Medulla oblongata (tissue), 1 donor: ENCODE measurements at regions not wholly inside any gene's neighbourhood (a gene's known extent, or its start where the extent isn't known, plus 50 kb on each side); places are given as distances from the start of the nearest gene placed in this dataset.
"Not testable (repeated sequence)": the region's sequence is repeated elsewhere in the genome, so short reads cannot be mapped to it uniquely, and the experiment has no call there.

Source experiments
- DNase-seq: peaks from one replicate; pipeline ENCODE4 v3.0.0-alpha.2; 2015; ENCODE audit errors: extremely low spot score

DNA sequence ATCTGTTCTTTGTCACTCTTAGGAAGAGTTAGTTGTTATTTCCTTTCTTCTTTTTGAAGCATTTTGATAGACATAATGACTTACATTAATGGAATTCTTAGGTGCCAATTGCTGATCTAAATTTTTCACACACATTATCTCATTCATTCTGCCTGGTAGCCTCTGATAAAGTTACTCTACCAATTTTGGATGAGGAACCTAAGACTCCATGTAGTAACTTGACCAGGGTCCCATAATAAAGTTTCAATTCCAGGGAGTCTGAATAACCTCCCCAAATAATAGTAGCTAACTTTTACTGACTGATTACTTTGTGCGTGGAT lies 73.2 kb upstream of the CITED2 start:
- DNase-seq: no peak

GRCh38 chr6:139446768-139447655 lies 72.6 kb upstream of the CITED2 start:
- DNase-seq: no peak

DNA sequence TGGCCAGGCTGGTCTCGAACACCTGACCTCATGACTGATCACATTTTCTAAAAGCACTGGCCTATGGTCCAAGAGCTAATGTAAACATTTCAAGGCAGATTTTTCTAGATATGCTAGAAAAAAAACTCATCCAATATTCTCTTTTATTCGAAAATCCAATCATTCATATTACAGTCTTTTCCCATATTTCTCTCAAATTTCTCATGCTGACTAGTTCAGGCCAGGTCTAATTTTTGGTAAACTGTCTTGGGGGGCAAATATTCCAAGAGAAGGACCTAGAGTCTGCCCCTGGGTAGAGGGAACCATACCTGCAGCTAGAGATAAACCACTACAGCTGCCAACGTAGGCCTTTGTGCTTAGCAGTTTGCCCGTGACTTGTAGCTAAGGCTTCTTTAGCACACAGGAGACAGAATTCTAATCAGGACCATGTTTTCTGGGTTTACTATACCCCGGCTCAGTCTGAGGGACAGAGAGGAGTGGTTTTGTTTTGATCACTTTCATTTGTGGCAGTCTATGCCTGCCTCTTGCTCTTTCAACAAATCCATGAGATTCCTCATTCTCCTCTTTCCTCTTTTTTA lies 71.8 kb upstream of the CITED2 start:
- no peak for DNase-seq

GRCh38 chr6:139444273-139444787 lies 69.9 kb upstream of the CITED2 start:
- DNase-seq: not testable (repeated sequence)

DNA sequence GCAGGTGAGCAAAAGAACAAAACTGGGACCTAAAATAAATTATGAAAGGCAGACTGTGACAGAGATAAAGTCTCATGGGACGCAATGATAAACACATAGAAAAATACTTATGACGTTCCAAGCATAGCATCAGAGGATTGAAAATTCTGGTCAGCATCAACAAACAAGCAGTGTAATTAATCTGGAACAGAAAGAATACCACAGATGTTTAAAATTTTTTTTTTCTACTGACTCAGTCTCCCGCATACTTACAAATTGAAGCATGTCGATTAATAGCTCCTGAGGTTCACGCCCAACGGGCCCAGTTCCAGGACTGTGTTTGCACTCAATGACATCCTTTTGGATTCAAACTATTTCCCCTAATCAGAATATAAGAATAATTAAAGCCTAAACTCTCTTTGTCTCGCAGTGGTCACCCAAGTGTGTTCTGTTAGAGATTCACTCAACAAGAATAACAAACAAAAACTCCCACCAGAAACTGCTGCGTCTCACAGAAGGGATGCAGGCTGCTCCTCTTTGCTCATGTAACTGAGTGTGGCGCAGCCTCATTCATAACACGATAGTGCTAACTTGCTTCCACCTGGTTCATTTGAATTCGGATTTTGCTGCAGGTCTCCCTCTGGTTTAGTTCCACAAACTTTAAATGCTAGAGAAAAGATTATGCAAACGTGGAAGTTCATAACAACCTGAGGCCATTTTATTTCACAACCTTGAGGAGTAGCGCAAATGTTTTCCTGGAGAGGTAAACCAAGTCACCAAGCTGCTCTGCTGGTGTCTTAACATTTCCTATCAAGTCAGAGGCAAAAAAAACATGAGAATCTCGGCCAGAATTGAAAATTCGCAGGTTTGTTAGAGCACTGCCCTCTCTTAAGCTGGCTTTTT lies 69.0 kb upstream of the CITED2 start:
- no peak for DNase-seq

GRCh38 chr6:139442188-139442671 lies 67.8 kb upstream of the CITED2 start:
- no peak for DNase-seq

DNA sequence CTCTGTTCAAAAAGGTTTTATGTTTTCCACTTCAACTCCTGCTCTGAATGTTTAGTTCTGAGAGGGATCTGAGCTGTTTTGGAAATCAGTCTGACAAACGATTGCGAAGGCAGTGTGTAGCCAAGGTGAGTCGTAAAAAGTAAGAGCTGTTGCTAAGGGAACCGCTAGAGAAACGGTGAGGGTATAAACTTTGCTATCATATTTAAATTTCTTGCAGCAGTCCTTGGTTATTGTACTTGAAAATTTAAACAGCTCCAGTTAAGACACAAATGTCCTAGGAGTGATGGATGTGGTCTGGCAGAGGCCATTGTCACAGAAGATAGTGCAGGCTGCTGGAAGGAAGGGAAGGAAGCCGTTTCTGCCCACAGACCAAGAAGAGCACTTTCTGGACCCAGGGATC lies 64.9 kb upstream of the CITED2 start:
- DNase-seq: no peak

DNA sequence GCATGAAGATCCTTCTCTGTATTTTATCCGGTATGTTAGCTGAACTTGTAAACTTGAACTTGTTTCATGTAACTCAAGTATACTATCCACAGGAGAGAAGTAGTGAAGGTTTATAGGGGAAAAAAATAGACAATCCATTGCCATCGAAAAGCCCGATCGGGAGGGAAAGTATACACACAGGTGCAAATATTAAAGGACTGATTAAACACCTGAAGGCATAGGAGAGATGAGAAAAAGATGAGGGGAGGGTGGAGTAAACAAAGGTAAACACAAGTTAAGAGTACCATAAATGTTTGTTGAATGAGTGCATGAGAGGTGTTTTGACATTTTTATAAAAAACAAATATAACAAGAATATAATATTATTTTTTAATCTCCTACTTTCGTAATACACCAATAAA lies 64.3 kb upstream of the CITED2 start:
- no peak for DNase-seq

DNA sequence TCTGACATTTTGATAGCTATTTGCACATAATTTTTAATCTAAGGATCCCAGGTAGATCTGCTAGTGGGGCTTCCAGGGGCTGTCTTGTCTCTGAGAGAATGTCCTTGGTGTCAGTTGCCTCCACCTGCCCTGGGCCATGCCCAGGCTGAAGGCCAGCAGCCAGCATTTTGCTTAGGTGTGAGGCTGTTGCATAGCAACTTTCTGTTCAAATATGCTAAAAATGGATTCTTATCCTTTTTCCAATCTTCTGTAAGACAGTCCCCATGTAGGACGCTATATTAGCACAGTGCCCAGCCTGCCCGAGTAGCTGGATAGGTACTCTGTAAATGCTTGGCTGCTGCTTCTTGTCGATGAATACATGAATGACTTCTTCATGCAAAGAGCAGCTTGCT lies 62.5 kb upstream of the CITED2 start:
- DNase-seq: no peak

DNA sequence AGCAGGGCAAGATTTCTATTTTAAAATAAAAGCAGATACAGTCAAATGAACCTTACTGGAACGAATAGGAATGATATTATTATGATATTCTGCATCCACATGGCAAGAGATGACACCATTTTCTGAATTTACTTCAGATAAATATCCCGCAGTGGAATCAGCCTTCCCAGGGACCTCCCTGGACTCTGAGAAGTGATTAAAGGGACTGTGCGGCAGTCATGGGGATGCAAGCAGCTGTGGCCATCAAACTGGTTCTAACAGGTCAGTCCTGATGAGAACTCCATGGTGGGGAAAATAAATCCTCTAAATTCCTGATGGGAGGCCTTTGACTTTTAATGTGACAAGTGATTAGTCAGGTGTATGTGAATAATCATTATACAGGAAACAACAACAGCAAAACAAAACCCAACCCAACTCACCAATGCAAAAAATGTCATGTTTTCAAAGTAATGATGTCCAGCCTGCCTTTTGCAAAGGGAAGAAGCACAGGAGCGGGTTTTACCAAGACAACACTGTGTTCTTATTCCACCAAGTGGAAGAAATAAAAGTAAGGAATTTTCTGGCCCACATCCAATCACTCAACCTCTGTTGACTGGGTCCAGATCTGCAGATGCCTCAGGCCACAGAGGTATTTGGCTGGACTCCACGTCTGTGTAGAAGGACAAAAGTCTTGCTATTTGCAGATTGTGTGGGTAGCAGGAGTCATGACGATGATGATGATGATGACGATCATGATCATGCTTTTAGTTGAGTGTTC lies 61.9 kb upstream of the CITED2 start:
- no peak for DNase-seq

DNA sequence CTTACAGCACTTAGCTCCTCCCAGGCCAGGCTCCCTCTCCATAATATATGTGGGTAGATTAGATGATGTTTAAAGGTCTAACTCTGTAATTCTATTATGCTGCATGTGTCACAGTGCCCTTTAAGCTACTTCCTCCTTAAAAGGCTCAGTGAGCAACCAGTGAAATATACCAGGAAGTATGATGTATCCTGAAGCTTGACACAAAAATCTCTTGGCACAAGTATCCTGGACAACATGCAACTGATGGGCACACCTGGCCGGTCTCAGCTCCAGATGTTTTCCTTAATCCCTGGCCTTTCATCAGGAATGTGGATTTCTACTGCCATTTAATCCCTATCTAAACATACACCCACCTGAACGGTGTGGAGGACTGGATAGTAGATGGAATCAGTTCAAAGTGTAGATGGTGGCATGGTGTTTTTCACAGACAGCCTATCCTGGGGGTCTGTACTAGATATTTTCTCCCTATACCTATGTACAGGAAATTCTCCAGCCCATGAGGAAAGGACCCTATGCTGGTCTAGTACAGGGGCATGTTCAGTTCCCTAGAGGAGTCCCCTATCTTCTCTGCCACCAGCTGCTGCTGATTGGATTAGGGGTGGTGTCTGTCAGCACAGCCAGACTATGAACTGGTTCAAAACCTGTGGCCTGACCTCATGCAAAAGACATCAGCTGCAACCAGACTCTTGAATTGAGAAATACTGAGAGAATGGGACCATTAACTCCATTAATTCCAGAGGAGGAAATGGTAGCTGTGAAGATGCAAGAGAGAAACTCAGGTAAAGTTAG lies 59.4 kb upstream of the CITED2 start:
- DNase-seq: no peak

DNA sequence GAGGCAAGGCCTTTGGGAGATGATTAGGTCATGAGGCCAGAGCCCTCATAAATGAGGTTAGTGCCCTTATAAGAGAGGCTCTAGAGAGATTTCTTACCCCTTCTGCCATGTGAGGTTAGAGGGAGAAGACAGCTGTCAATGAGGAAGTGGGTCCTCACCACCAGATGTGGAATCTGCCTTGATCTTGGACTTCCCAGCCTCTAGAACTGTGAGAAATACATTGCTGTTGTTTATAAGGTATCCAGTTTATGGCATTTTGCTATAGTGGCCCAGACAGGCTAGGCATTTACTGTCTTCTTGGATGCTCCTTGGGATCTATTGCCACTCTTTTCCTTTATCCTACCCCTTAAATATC lies 57.1 kb upstream of the CITED2 start:
- no peak for DNase-seq

- no peak for DNase-seq
Observed at GRCh38 chr6:139430899-139431601, 56.6 kb upstream of the CITED2 start.

- no peak for DNase-seq
Observed at GRCh38 chr6:139429580-139430145, 55.2 kb upstream of the CITED2 start.

DNA sequence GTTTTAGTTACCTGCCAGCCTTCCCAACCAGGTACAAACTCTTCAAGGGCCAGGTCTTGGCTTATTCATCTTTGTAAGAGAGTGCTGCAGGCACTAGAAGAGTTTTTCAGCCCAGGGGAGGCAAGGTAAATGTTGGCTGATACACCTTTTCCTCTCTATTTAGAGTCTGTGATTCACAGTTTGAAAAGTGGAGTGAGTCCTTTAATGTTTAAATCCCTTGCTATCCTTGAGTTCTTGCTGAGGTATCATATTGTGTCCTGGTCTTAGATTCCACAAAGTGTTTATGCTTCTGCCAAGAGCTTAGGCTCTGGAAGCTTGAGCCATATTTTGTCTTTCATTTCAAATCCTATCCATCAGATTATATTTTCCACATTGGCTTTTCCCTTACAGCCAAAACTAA lies 52.8 kb upstream of the CITED2 start:
- DNase-seq: no peak

DNA sequence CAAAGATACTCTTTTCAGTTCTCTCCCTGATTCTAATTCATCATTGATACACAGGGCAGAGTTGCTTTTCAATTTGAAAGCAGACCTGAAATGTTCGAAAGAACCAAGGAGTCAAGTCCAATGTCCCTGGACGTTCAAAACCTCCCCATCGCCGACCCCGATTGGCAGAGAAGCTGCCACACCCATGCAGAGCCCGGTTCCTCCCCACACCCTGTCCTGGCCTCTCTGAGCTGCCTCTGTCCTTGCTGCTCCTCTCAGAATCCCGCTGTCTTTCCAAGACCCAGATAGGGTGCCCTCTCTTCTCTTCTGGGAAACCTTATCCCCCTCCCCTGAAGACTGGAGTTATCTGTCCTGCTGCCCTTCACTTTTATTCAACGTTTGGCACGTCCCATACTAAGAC lies 52.3 kb upstream of the CITED2 start:
- no peak for DNase-seq

- DNase-seq: no peak
Observed at GRCh38 chr6:139425780-139426179, 51.3 kb upstream of the CITED2 start.

- DNase-seq: no peak
Observed at GRCh38 chr6:139423971-139424667, 49.7 kb upstream of the CITED2 start.
